A673 (cell line): ENCODE measurements at regions not wholly inside any gene's neighbourhood (a gene's known extent, or its start where the extent isn't known, plus 50 kb on each side); places are given as distances from the start of the nearest gene placed in this dataset.

Source experiments
- BruUV-seq: library from RNA; stranded (reverse); fragments of 400-500 nt; replicated peaks from 2 replicates; lab custom pipeline; 2021; lab: Mats Ljungman, UMichigan
- CTCF ChIA-PET: fragments of 300-600 bp; sonication (Branson Sonifier 250); formaldehyde crosslinking; loops from one replicate; lab custom pipeline; 2022; ENCODE audit warnings: antibody characterized with exemption; lab: Charles Lee
- POLR2A ChIA-PET: fragments of 300-600 bp; sonication (Branson Sonifier 250); formaldehyde crosslinking; loops from one replicate; lab custom pipeline; 2022; ENCODE audit warnings: antibody characterized with exemption; ENCODE audit not compliant: low non-redundant PET; lab: Charles Lee
- DNase-seq: peaks from one replicate; pipeline ENCODE4 v3.0.0-alpha.2; 2015; ENCODE audit warnings: low spot score
- H3K27ac ChIP-seq: fragments of 200-600 bp; sonication (generic); 2 replicates; pipeline ENCODE4 v1.5.1; 2016; ENCODE audit warnings: mixed run types, low read depth, mild to moderate bottlenecking, mixed read lengths, antibody characterized with exemption, low read length; ENCODE audit not compliant: poor library complexity, severe bottlenecking
- H3K27me3 ChIP-seq: fragments of 200-600 bp; sonication (generic); replicated peaks from 2 replicates; pipeline ENCODE4 v1.6.1; 2017; ENCODE audit warnings: mixed run types, low read depth, mild to moderate bottlenecking, mixed read lengths, antibody characterized with exemption, low read length; ENCODE audit not compliant: insufficient read depth, poor library complexity
- H3K36me3 ChIP-seq: fragments of 200-600 bp; sonication (generic); 2 replicates; pipeline ENCODE4 v1.6.1; 2016; ENCODE audit warnings: mixed run types, mild to moderate bottlenecking, mixed read lengths, antibody characterized with exemption, low read length; ENCODE audit not compliant: insufficient read depth, poor library complexity, severe bottlenecking
- H3K4me1 ChIP-seq: fragments of 200-600 bp; sonication (generic); 2 replicates; pipeline ENCODE4 v1.6.1; 2017; ENCODE audit warnings: mixed run types, mild to moderate bottlenecking, mixed read lengths, antibody characterized with exemption, low read length; ENCODE audit not compliant: insufficient read depth, poor library complexity, severe bottlenecking
- H3K4me3 ChIP-seq: fragments of 200-600 bp; sonication (generic); 2 replicates; pipeline ENCODE4 v1.5.1; 2016; ENCODE audit warnings: low read depth, mixed run types, mild to moderate bottlenecking, mixed read lengths, low read length; ENCODE audit not compliant: poor library complexity, severe bottlenecking
- H3K9me3 ChIP-seq: fragments of 200-600 bp; sonication (generic); 2 replicates; pipeline ENCODE4 v1.6.1; 2016; ENCODE audit warnings: mixed run types, low read depth, mild to moderate bottlenecking, mixed read lengths, antibody characterized with exemption, low read length; ENCODE audit not compliant: poor library complexity, severe bottlenecking
- CTCF ChIP-seq: fragments of 300-800, 200-600 bp; sonication (generic); conservative IDR thresholded peaks from 2 replicates; pipeline ENCODE4 v1.5.1; 2017; ENCODE audit warnings: low read depth, mild to moderate bottlenecking, antibody characterized with exemption, low read length, moderate library complexity, mixed read lengths
- EZH2 ChIP-seq: fragments of 200-600 bp; sonication (generic); IDR thresholded peaks from 2 replicates; pipeline ENCODE4 v1.6.1; 2017; ENCODE audit warnings: borderline replicate concordance, low read depth, mild to moderate bottlenecking, mixed read lengths, antibody characterized with exemption, low read length; ENCODE audit not compliant: poor library complexity, severe bottlenecking
- intact Hi-C: fragments of 100-400 bp; cut with micrococcal nuclease; formaldehyde crosslinking; loops from one replicate; pipeline ENCODE4 v1.10.0; 2022; ENCODE audit not compliant: unreplicated experiment

- no peak for TF ChIP-seq CTCF
- no peak for TF ChIP-seq EZH2
- no peaks in the 10 kb centered on the region for H3K36me3 ChIP-seq
- H3K9me3 ChIP-seq = no peaks in the 10 kb centered on the region
- no peaks in the 10 kb centered on the region for H3K27me3 ChIP-seq
- no peak overlapping the region for H3K27ac ChIP-seq
- POLR2A ChIA-PET = no interaction called here
- BruUV-seq = no TSS peak
- peaks cover 7% of the 10 kb centered on the region for H3K4me1 ChIP-seq
- CTCF ChIA-PET = no interaction called here
- intact Hi-C loops = no loop called here
- no peak overlapping the region for H3K4me3 ChIP-seq
- no peak for DNase-seq
Observed at GRCh38 chr11:130787973-130788570, 128.2 kb downstream of the SNX19 start.

GRCh38 chr11:130789056-130789640 lies 127.1 kb downstream of the SNX19 start:
- Histone ChIP-seq H3K36me3 (no peaks in the 10 kb centered on the region), H3K27me3 (no peaks in the 10 kb centered on the region), H3K4me3 (no peak overlapping the region), H3K4me1 (no peaks in the 10 kb centered on the region), H3K9me3 (no peaks in the 10 kb centered on the region), H3K27ac (no peak overlapping the region)
- CTCF ChIA-PET = no interaction called here
- TF ChIP-seq CTCF (no peak), EZH2 (no peak)
- DNase-seq = no peak
- intact Hi-C loops = no loop called here
- no TSS peak for BruUV-seq
- POLR2A ChIA-PET = no interaction called here

GRCh38 chr11:130790689-130791088 lies 125.6 kb downstream of the SNX19 start:
- no peaks in the 10 kb centered on the region for H3K4me1 ChIP-seq
- H3K9me3 ChIP-seq = no peaks in the 10 kb centered on the region
- H3K27me3 ChIP-seq = no peaks in the 10 kb centered on the region
- no peak for DNase-seq
- no peaks in the 10 kb centered on the region for H3K36me3 ChIP-seq
- TF ChIP-seq CTCF (no peak), EZH2 (no peak)
- intact Hi-C loops = no loop called here
- no TSS peak for BruUV-seq
- CTCF ChIA-PET = no interaction called here
- no peak overlapping the region for H3K27ac ChIP-seq
- POLR2A ChIA-PET = no interaction called here
- H3K4me3 ChIP-seq = no peak overlapping the region
